ENCODE measurements at regions not wholly inside any gene's neighbourhood (a gene's known extent, or its start where the extent isn't known, plus 50 kb on each side); places are given as distances from the start of the nearest gene placed in this dataset.

GRCh38 chr4:96845819-96846218 is 1005.9 kb downstream of the PDHA2 start:
- TF ChIP-seq, protein P1, sequence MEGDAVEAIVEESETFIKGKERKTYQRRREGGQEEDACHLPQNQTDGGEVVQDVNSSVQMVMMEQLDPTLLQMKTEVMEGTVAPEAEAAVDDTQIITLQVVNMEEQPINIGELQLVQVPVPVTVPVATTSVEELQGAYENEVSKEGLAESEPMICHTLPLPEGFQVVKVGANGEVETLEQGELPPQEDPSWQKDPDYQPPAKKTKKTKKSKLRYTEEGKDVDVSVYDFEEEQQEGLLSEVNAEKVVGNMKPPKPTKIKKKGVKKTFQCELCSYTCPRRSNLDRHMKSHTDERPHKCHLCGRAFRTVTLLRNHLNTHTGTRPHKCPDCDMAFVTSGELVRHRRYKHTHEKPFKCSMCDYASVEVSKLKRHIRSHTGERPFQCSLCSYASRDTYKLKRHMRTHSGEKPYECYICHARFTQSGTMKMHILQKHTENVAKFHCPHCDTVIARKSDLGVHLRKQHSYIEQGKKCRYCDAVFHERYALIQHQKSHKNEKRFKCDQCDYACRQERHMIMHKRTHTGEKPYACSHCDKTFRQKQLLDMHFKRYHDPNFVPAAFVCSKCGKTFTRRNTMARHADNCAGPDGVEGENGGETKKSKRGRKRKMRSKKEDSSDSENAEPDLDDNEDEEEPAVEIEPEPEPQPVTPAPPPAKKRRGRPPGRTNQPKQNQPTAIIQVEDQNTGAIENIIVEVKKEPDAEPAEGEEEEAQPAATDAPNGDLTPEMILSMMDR (IDR thresholded peaks at IDR 0.05), result no peak
- no peak for TF ChIP-seq POLR2A (IDR thresholded peaks at IDR 0.05)

All from body of pancreas (tissue), 4 donors.